K562 (cell line): ENCODE measurements at regions not wholly inside any gene's neighbourhood (a gene's known extent, or its start where the extent isn't known, plus 50 kb on each side); places are given as distances from the start of the nearest gene placed in this dataset.

Experiments used
- ATAC-seq: fragments of 200-7000 bp; cut with Tn5 transposase; 3 replicates; pipeline ENCODE4 v1.9.1; 2020; ENCODE audit warnings: moderate library complexity
- BruUV-seq: library from RNA; stranded (reverse); fragments of 400-500 nt; replicated peaks from 2 replicates; lab custom pipeline; 2021; lab: Mats Ljungman, UMichigan
- CTCF ChIA-PET: fragments of 300-600 bp; formaldehyde crosslinking; extraction: SDS; loops from one replicate; lab custom pipeline; 2021; ENCODE audit warnings: low intra/inter-chr PET ratio; lab: Yijun Ruan, JAX
- POLR2A ChIA-PET: fragments of 300-600, 350-650 bp; sonication (Branson Sonifier 250); formaldehyde crosslinking; extraction: SDS; loops from one replicate; lab custom pipeline; 2021; ENCODE audit warnings: antibody characterized with exemption, inconsistent platforms; lab: Yijun Ruan, JAX
- DNase-seq, 4 experiments: peaks; one replicate each; pipeline versions ENCODE4 v3.0.0 to v3.0.0-alpha.2; 2011 to 2018; ENCODE audit warnings: low spot score in 3 of 4, mixed read lengths in 3 of 4; ENCODE audit errors: extremely low read depth in 1 of 4
- FAIRE-seq: peaks from 2 replicates; lab custom pipeline; 2011; peaks lifted over from hg19 to GRCh38; lab: Jason Lieb, UNC
- H2AFZ ChIP-seq: 2 replicates; pipeline ENCODE4 v1.6.0; 2011; ENCODE audit warnings: low read depth, low read length, control low read depth, inconsistent platforms
- H3K27ac ChIP-seq: fragments of 200-600 bp; 3 replicates; pipeline ENCODE4 v1.8.0; 2011; ENCODE audit warnings: low read depth, mild to moderate bottlenecking, control low read depth, inconsistent platforms, low read length, moderate library complexity, mixed read lengths; ENCODE audit errors: extremely low read depth
- H3K27me3 ChIP-seq, 2 experiments: fragments of 300-600 bp in 1 of 2; 2 replicates in 1 of 2; 3 replicates in 1 of 2; pipeline versions ENCODE4 v1.6.0 to v1.8.0; 2011; ENCODE audit warnings: inconsistent platforms in 2 of 2, low read length in 2 of 2, mild to moderate bottlenecking in 1 of 2, mixed read lengths in 1 of 2, moderate library complexity in 1 of 2; ENCODE audit not compliant: control insufficient read depth in 2 of 2, insufficient read depth in 2 of 2
- H3K36me3 ChIP-seq: fragments of 300-600 bp; 3 replicates; pipeline ENCODE4 v1.8.0; 2011; ENCODE audit warnings: mild to moderate bottlenecking, low read length, inconsistent platforms; ENCODE audit not compliant: control insufficient read depth, insufficient read depth
- H3K4me1 ChIP-seq, 2 experiments: fragments of 200-600 bp in 1 of 2; replicated peaks in 1 of 2; 2 replicates in 1 of 2; 3 replicates in 1 of 2; pipeline versions ENCODE4 v1.5.1 to v1.8.0; 2011; ENCODE audit warnings: inconsistent platforms in 2 of 2, low read length in 2 of 2, mild to moderate bottlenecking in 1 of 2, mixed read lengths in 1 of 2, moderate library complexity in 1 of 2; ENCODE audit not compliant: control insufficient read depth in 2 of 2, insufficient read depth in 2 of 2
- H3K4me2 ChIP-seq: 2 replicates; pipeline ENCODE4 v1.6.1; 2011; ENCODE audit warnings: low read length, control low read depth, inconsistent platforms, mixed read lengths; ENCODE audit not compliant: insufficient read depth
- H3K4me3 ChIP-seq: fragments of 200-600 bp; sonication (generic), shearing (Covaris generic); 2 replicates; pipeline ENCODE4 v1.5.1; 2016; ENCODE audit warnings: control low read depth, inconsistent platforms
- H3K79me2 ChIP-seq: fragments of 200-600 bp; 3 replicates; pipeline ENCODE4 v1.8.0; 2011; ENCODE audit warnings: low read length, inconsistent platforms; ENCODE audit not compliant: control insufficient read depth, insufficient read depth
- H3K9ac ChIP-seq, 2 experiments: 2 replicates each; pipeline versions ENCODE4 v1.6.0 to v1.6.1; 2011; ENCODE audit warnings: low read depth in 2 of 2, low read length in 2 of 2, control low read depth in 1 of 2, inconsistent platforms in 1 of 2, mild to moderate bottlenecking in 1 of 2, mixed read lengths in 1 of 2; ENCODE audit not compliant: insufficient read depth in 1 of 2
- H3K9me1 ChIP-seq: one replicate; pipeline ENCODE4 v1.6.0; 2011; ENCODE audit warnings: inconsistent platforms, mild to moderate bottlenecking, low read length, moderate library complexity; ENCODE audit not compliant: control insufficient read depth, insufficient read depth
- H3K9me3 ChIP-seq: replicated peaks from 2 replicates; pipeline ENCODE4 v1.5.1; 2011; ENCODE audit warnings: low read depth, low read length, inconsistent platforms; ENCODE audit not compliant: control insufficient read depth, insufficient read depth
- H4K20me1 ChIP-seq: replicated peaks from 2 replicates; pipeline ENCODE4 v1.6.1; 2011; ENCODE audit warnings: low read length, inconsistent platforms, mixed read lengths; ENCODE audit not compliant: control insufficient read depth, insufficient read depth
- FIP1L1 ChIP-seq: fragments of 200-400 bp; formaldehyde crosslinking; IDR thresholded peaks from 2 replicates; pipeline ENCODE4 v1.6.1; 2018; ENCODE audit warnings: mild to moderate bottlenecking, low read depth, low read length; ENCODE audit not compliant: poor library complexity, severe bottlenecking
- HLTF ChIP-seq: fragments of 450-650 bp; IDR thresholded peaks from 2 replicates; pipeline ENCODE4 v1.6.1; 2016
- KAT8 ChIP-seq: fragments of 450-650 bp; IDR thresholded peaks from 2 replicates; pipeline ENCODE4 v1.6.1; 2016; ENCODE audit warnings: low read depth, mild to moderate bottlenecking
- MEF2A ChIP-seq: IDR thresholded peaks from 2 replicates; pipeline ENCODE4 v1.6.1; 2011; ENCODE audit warnings: low read depth, mild to moderate bottlenecking, low read length, moderate library complexity; ENCODE audit not compliant: control insufficient read depth
- MYNN ChIP-seq, 2 experiments: sonication (generic); formaldehyde crosslinking in 1 of 2; IDR thresholded peaks; 2 replicates each; pipeline versions ENCODE4 v1.5.0 to v1.6.1; 2016 to 2020; ENCODE audit warnings: antibody characterized with exemption in 1 of 2, missing genetic modification reagents in 1 of 2
- POLR2A ChIP-seq: fragments of 450-650 bp; conservative IDR thresholded peaks from 2 replicates; pipeline ENCODE4 v1.6.1; 2016
- RBM15 ChIP-seq: fragments of 200-400 bp; formaldehyde crosslinking; IDR thresholded peaks from 2 replicates; pipeline ENCODE4 v1.6.1; 2018; ENCODE audit warnings: mild to moderate bottlenecking, low read length, moderate library complexity; ENCODE audit not compliant: insufficient read depth
- TBP ChIP-seq: optimal IDR thresholded peaks from 2 replicates; pipeline ENCODE3; 2011; ENCODE audit warnings: low read depth, low read length, improper control_type of control experiment
- ZKSCAN1 ChIP-seq: fragments of 150-350 bp; IDR thresholded peaks from 2 replicates; pipeline ENCODE4 v1.6.1; 2016; ENCODE audit warnings: low read depth, low read length
- WGBS: fragments of 100-300 bp; shearing (Covaris generic); methylation state at CpG from one replicate; pipeline ENCODE4 v1.1.6; 2016; ENCODE audit warnings: low coverage, mixed read lengths; ENCODE audit not compliant: insufficient coverage; ENCODE audit errors: missing lambda C conversion rate; 5-methylcytosine and 5-hydroxymethylcytosine counted together
- in situ Hi-C: fragments of 300-500 bp; cut with MboI; formaldehyde crosslinking; loops from 4 replicates; pipeline ENCODE4 v1.15.0; 2018; ENCODE audit warnings: inconsistent platforms, mixed read lengths
- intact Hi-C: fragments of 100-400 bp; cut with micrococcal nuclease; formaldehyde crosslinking; loops from 2 replicates; pipeline ENCODE4 v1.14.2; 2022

- no peak for TF ChIP-seq RBM15
- no peak for TF ChIP-seq POLR2A
- TF ChIP-seq FIP1L1 = no peak
- no peak for TF ChIP-seq KAT8
Measured at GRCh38 chrX:27229721-27230120, 233.4 kb downstream of the PPP4R3C start (continued).

- FAIRE-seq (no peak), DNase-seq (no peak), ATAC-seq (no peak)
- Histone ChIP-seq H4K20me1 (no peaks in the 10 kb centered on the region), H3K9ac (no peak overlapping the region), H3K79me2 (no peaks in the 10 kb centered on the region), H3K9me3 (no peaks in the 10 kb centered on the region), H3K36me3 (no peaks in the 10 kb centered on the region), H3K27ac (no peak overlapping the region), H3K27me3 (no peaks in the 10 kb centered on the region), H3K9me1 (no peaks in the 10 kb centered on the region), H3K4me1 (no peaks in the 10 kb centered on the region), H2AFZ (no peak overlapping the region), H3K4me3 (no peak overlapping the region), H3K4me2 (no peak overlapping the region)
- TF ChIP-seq MEF2A = no peak
- no peak for TF ChIP-seq TBP
- TF ChIP-seq HLTF = no peak
- no peak for TF ChIP-seq ZKSCAN1
- TF ChIP-seq MYNN (IDR thresholded peaks at IDR 0.05) = no peak
- no peak for TF ChIP-seq MYNN (CRISPR knock-in tag; IDR thresholded peaks at IDR 0.05)
- BruUV-seq = no TSS peak
- intact Hi-C loops (no loop called here), in situ Hi-C loops (no loop called here)
- CTCF ChIA-PET = no interaction called here
- POLR2A ChIA-PET = no interaction called here
- 0% methylated on average over 3 of the region's 8 CpGs for WGBS
Measured at GRCh38 chrX:27222661-27223060, 240.5 kb downstream of the PPP4R3C start.
